CD4-positive, alpha-beta T cell treated with Interleukin-17A for 1 hour (primary cell): ENCODE measurements at regions not wholly inside any gene's neighbourhood (a gene's known extent, or its start where the extent isn't known, plus 50 kb on each side); places are given as distances from the start of the nearest gene placed in this dataset.

Experiments used
- DNase-seq: peaks from one replicate; pipeline ENCODE4 v3.0.0-alpha.2; 2020

DNA sequence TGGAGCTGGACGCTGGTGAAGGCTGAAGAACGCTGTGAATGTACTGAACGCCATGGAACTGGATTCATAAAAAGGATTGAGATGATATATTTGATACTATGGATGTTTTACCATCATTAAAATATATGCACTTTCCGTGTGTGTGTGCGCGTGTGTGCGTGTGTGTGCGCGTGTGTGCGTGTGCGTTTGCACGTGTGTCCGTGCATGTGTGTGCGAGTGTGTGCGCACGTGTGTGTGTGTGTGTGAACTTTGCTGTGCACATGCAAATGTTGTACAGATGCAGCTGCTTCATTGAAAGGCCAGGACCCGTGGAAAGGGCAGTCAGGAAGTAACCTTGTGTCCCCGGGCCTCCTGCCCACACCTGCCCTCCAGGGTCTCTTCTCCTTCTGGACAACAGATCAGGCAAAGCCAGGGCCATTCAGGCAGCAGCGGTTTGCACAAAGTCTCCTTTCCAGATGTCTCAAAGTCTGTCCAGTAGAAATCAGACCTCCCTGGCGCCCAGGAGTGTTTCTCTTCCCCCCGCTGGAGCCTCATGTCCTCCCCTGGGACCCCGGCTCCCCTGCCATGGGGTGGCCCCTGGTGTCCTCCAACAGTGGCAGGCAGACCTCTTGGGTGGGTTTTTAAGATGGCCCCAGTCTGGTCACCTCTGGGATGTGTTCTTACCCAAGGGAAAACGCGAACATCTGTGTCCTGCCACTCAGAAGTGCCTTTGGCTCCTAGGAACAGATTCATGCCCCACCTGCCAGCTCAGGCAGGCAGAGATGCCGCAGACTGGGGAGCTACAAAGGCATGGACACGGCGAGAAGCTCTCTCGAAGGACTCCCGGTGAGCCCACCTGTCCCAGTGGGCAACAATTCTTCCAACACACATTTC is 86.1 kb upstream of the GPC1 start:
- no peak for DNase-seq

DNA sequence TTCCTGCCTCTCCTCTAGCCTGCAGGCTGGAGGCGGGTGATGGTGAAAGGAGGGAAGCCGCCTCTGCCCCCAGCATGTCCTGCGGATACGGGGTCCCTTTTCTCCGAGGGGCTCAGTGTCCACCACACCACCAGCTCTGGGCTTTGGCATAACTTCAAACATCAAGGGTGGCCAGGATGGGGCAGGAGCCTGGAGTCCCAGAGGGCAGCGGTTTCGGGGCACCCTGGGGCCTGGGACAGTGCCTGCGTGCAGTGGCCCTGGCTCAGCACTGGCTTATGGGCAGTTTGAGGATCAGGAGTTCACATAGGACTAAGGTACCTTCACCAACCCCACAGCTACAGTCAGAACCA is 85.5 kb upstream of the GPC1 start:
- DNase-seq, result no peak

DNA sequence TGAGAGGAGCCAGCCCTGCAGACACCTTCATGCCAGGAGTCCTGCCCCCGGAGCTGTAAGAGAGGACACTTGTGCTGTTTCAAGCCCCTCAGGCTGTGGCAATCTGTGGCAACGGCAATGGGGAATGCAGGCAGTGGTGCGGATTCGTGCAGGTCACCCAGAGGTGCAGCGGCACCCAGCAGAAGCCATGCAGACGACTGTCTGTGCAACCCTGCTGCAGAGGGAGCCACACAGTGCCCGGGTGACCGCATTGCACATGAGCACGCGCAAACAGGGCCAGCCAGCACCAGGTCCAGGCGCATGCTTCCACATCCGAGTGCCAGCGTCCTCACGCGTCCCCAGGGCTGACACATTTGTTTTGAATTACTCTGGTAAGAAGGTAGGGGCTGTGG is 84.8 kb upstream of the GPC1 start:
- DNase-seq, result no peak

DNA sequence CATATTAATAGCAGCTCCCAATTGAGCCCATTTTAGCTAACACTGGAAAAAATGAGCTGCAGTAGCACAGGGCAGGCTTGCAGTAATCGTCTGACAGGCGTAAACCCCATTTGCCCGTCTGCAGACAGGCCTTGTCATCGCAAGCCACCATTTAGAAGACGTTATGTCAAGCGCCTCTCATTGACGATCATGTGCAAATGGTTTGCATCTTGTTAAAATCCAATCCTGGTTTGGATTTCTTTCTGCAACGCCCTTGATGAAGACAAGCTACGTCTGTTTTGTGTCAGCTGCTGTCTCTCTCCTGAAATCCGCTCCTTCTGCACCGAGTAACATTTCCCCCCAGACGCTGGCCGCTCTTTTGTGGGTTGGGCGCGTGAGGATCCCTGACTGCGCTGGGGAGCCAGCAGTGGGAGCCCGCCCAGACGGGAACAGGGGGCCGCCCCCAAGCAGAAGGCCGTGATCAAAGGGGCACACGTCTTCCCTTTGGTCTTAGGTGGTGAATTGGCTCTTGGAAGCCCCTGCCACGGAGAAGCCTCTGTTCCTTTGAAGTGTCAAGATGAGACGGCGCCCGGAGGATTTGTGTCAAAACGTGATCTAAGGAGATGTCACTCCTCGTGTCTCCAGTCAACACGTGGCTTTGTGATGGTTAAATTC is 84.2 kb upstream of the GPC1 start:
- no peak for DNase-seq

DNA sequence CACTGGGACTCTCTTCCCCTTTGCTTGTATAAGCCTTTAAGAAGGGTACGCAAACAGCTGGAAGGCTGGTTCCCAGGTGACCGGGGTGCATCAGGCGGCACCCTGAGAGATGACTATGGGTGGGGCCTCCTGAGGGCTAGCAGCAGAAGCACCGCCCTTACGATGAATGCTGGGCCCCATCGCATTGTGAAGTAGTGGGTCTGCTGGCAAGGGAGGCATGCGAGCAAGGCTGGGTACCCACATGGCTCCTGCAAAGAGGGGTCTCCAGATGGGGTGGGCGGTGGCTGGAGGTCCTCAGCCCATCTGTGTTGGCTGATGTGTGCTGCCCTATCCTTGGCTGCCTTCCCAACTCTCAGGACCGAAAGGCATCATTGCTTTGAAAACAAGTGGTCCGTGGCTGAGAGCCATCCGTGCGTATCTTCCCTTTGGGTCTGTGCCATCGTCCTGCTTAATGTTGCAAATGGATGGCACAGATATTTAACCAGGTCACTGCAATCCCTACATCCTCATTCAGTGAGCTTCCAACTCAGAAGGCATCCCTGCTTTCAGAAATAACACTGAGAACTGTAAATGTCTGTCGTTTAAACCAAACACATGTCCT is 83.5 kb upstream of the GPC1 start:
- DNase-seq, result no peak

DNA sequence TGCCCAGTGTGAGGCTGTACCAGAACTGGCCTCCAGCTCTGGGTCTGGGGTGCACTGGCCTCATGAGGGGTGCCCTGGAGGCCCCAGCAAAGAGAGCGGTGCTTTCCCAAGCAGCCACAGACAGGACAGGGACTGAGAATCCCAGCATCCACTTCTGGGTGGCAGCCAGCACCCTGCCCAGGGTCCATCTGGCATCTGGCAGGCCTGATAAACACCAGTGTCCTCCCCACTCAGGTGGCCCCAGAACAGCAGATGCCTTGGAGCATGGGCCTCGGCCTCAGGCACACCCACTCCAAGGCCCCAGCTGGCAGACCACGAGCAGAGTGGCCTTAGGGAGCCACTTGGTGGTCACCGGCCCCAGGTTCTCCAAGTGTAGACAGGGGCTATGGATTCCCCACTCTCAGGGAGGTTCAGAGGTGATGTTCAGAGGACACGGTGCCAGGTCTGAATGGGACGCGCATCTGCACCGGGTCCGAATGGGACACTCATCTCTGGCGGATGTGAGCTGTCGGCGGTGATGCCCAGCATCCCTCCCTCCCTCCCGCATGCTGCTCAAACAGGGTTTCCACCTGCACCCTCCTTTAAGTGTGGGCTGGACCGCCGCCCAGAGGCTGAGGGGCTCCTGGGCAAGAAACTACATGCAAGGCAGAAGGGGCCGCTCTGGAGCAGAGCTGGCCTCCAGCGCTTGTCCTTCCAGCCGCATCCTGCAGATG is 82.2 kb upstream of the GPC1 start:
- DNase-seq, result no peak

DNA sequence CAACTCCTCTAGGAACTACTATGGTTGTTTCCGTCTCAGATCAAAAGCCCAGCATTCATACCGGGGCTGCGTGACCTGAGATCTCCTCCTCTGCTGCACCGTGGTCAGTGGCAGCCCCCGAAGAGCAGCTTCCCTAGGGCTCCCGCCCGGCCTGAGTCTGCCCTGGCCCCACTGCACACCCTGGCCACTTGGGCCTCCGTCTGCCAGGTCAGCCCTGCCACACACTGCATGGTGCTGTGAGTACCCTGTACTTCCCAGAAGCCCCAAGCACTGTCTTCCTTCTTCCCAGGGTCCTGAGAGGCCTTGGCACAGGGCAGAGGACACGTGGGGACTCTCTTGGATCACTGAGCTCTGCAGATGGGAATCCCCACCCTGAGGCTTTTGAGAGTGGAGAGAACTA is 81.5 kb upstream of the GPC1 start:
- no peak for DNase-seq

DNA sequence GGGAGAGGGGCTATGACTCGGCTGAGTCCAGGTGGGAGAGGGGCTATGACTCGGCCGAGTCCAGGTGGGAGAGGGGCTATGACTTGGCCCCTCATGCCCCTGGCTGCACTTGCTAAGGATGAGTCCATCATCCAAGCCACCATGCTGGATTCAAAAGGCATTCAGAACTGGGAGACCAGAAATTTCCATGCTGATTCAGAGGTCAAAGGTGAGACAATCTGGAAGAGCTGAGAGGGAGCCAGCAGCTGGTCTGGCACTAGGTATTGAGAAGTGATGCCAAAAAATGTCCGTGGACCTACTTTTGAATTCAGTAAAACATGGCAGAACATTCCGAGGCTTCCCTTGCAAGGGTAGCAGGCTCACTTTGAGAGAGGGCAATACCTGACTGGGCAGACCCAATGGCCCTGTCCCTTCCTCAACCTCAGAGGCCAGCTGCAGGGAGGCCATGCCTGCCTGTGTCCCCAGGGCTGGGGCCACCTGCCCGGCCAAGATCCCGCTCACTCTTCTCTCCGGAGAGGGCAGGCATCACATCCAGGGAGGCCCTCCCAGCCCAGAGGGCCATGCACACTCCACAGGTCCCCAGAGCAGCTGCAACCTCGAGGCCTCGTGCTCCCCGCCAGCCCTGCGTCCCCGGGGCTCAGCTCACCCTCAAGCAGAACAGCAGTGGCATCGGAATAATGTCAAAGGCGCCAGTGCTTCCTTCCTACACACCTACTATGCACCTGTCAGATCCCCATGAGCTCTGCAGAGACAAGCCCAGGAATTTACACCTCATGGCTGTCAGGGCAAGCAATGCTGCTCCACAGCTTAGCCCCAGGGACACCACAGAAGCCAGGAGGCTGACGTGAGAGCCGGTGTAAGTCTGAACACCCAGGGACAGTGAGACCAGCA is 80.2 kb upstream of the GPC1 start:
- no peak for DNase-seq

DNA sequence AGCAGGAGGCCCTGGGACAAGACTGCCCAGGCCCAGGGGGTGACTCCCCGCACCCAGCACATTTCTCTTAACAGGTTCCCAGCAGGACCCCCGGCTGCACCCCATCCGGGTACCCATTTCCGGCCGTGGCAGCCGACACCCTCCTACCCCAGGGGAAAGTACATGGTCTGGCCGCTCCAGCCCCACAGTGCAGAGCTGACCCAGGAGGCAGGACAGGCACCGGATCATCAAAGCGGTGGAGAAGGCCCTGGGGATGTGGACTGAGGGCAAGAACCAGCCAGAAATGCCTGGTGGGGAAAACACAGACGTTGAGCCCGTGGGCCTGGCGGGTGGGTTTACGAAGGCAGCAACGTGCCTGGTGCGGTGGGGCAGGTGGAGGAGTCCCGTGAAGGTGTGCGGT is 79.5 kb upstream of the GPC1 start:
- DNase-seq, result no peak

DNA sequence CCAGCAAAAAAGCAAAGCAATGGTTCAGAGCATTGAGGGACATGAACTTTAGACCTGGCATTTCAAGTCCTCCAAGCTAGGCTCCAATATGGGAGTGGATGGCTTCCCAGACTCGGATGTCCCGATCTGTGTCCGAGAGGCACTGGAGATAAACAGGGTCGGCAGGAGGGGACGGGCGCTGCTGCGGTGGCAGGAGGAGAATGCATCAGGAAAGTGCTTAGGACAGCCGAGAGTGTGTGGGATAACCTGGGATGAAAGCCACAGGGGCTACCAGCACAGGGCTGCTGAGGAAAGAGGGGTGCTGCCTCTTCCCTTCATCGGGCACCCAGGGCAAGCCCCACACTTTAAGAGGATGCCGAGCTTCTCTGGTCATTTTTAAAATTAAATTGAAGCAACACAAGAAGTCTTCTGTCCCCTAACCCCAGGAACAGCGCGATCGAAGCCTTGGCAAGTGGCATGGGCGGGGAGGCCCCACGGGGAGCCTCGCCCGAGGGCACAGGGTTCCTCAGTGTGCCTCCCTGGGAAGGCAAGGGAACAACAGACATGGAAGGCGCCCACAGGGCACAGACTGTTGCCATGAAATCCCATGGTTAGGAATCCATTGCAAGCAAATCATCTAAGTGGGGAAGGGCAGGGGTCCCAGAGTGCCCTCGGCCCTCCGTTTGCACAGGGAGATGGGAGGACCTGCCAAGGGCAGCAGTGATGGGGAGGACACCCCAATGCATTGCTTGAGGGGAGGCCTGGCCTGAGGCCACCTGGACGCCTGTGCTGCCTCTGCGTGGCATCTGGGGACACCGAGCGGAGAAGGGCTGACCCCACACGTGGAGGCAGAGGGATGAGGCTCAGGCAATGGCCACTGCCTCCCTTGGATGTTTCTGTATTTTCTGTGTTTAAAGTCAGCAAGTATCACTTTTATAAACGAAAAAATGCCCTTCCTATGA is 78.5 kb upstream of the GPC1 start:
- no peak for DNase-seq

DNA sequence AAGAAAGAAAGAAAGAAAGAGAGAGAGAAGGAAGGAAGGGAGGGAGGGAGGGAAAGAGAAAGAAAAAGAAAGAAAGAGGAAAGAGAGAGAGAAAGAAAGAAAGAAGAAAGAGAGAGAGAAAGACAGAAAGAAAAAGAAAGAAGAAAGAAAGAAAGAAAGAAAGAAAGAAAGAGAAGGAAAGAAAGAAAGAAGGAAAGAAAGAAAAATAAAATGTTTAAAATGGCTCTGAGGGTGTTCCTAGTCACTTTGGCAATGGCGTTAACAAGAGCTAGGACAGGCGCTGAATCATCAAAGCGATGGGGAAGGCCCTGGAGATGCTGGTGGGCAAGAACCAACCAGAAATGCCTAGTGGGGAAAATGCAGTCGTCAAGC is 77.8 kb upstream of the GPC1 start:
- no peak for DNase-seq

DNA sequence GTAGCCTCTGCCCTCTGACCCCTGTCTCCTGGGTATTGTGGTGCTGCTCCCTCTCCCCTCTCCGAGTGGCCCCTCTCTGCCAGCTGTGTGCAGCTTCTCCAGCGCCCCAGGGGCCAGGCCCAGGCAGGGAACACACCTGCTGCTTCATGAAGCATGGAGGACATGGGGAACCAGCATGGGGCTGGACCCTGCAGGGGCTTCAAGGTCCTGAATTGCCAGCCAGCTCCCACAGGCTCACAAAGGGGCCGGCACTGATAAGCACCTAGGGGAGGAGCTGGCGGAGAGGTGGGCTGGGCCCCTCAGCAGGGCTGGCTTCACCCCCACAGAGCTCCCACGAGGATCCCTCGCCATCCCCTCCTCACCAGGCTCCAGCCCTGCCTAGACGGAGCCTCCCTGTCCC is 77.4 kb upstream of the GPC1 start:
- DNase-seq, result no peak

DNA sequence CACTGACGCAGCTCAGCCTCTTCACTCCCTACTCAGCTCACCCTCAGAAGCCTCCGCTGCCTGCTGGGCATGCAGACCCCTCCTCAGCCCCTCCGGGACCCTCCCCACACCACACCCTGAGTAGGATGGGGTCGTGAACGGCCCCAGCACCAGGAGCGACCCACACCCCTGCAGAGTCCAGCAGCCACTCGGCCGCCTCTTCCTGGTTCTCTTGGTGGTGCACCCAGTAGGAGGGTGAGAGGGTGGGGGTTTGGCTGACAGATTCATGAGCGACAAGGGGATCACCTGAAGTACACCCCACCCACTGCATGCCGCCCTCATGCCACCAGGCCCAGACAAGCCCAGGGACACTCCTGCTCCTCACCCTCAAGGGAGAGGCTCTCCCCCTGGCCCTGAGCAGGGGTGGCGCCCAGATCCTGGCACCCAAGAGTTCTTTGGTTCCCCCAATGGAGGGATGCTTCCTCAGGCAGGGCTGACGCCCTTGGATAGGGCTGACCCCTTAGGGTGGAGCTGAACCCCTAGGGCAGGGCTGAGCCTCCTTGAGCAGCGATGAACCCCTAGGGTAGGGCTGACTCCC is 76.6 kb upstream of the GPC1 start:
- DNase-seq, result no peak

DNA sequence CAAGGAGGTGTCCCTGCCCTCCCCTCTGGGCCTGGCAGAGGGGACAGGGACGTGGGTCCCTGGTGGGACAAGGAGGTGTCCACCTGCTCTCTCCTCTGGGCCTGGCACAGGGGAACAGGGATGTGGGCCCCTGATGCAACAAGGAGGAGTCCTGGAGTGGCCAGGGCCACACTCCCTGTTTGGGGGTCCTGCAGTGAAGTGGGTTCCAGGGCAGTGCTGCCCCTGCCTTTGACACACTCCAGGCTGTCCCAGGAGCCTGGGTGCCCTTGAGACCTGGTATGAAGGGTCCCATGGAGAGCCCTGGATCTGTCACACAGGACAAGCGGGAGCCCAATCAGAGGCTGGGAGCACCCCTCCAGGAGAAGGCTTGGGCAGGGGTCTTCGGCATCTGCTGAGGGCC is 75.8 kb upstream of the GPC1 start:
- DNase-seq, result no peak

DNA sequence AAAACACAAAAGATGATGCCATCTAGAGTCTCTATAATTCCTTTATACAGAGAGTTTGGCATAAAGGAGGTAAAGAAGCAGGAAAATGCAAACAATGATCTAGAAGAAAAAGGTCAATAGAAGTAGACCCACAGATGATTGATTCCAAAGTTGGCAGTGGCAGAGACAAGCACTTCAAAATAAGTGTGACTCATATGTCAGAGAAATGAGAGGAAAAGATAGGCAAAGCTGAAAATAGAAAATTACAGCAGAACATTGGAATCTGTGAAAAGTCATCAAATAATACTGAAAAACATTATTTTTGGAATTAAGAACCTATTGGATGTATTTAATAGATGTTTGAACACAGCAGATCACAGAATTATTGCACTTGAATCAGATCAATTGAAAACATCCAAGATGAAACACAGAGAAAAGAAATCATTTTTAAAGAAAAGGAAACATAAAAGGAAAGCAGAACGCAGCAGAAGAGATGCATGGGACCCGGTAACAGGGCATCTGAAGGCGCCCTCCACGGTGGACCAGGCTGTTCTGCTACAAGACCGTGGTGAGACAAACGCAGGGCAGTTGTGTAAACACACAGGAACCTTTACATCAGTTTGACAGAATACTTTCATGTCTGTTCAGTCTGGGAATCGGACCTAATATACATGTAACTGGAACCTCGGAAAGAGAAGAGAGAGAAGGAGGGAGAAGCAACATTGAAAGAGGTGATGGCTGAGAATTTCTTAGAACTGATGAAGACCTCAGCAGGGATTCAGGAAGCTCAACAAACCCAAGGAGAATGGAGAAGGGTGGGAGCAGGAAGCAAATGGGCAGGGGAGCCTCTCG is 74.6 kb upstream of the GPC1 start:
- no peak for DNase-seq

DNA sequence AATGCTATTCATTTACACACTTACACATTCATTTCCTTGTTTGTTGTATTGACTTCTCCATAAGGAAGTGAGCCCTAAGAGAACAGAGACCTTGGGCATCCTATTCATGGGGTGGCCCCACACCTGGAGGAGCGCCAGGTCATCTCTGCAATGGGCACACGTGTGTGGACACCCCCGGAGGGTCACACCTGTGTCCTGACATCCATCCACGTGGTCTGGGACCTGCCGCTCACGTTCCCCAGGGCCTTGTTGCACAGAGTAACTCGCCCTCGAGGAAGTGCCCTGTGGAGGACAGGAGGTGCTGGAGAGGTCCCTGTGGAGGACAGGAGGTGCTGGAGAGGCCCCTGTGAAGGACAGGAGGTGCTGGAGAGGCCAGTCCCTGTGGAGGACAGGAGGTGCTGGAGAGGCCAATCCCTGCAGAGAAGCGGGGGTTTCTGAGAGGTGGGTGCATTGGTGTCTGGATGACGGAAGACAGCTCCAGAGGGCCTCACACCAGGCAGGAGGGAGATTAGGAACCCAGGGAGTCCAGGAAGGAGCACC is 73.2 kb upstream of the GPC1 start:
- no peak for DNase-seq

DNA sequence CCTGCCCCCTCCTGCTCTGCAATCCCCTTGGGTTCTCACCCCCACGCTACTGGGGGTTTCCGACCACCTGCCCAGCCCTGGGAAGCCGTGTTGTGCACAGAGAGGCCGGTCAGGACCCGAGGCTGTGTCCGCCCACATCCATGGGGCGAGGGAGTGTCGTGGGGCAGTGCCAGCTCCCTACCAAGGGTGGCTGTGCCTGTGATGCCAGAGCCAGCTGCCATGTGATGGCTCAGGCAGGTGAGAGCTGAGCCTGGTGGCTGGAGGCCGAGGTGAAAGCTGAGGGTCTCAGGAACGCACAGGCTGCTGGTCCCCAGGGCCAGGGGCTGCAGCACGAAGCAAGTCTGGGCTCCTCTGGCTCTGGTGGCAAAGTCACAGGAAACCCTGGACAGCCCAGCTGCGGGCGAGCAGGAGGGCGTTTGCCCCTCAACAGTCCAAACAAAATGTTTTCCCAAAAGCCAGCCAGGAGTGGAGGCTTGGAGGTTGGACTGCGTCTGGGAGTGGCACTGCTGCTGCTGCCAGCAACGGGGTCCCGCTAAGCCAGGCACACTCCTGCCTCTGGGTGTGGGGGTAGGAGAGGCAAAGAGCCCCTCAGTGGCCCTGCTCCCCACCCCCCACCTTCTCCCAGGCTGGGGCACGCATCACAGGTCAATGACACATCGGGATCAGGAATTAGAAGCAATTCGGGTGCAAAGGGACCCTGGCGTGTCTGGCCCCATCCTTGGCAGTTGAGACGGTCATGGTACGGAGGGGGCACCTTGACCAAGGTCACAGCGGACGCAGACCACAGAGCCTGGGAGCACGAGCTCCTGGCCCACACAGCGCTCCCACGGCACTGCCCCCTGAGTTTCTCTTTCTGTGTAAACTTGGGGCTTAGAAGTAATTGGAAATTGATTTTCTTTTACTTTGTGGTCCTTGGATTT is 72.4 kb upstream of the GPC1 start:
- DNase-seq, result no peak

DNA sequence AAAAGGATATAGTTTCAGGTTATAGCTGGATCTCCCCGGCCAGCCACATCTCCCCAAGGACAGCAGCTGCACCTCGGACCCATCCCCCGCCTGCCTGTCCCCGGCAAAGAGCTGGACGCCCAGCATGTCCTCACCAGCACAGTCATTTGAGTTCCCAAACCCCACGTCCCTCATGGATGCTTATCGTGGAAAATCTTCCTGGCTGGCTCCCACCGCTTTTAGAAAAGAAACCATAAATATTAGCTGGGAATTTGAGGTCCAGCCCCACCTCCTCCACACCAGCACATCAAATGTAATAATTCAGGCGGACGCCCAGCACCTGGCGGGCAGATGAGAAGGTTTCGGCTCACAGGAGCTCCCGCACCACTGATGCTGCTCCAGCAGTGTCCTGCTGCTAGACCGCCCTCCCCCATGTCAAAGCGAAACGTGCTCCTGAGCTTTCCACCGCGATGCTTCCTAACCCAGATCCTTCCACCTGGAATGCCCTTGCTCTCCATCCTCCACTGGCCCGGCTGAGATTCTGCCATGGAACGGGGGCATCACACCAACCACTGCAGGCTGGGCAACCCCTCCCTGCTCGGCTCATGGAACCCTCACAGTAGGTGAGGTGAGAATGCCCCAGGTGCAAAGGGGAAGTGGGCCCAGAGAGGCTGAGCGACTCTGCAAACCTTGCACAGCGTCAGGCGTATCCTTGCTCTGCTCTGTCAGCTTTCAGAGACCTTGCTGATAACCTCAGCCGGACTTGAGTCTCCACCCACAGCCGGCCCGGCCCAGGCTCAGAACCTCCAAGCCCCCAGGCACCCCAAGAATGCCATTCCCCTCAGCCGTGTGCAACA is 71.5 kb upstream of the GPC1 start:
- no peak for DNase-seq
